ENCODE measurements at regions not wholly inside any gene's neighbourhood (a gene's known extent, or its start where the extent isn't known, plus 50 kb on each side); places are given as distances from the start of the nearest gene placed in this dataset.

DNA sequence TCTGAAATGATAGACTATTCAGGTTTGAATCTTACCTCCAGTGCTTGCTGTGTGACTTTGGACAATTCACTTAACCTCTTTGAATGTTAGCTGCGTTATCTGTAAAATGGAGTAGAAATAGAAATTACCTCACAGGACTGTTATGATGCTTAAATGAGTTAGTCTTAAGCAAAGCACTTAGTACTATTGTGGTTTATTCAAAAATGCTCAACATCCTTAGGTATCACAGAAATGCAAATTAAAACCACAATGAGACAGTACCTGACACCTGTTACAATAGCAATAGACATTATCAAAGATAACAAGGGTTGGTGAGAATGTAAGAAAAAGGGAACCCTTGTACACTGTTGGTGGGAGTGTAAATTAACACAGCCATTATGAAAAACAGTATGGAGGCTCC, 77.6 kb upstream of the FREM1 start:
- no peaks in the 10 kb centered on the region for H3K36me3 ChIP-seq (ENCODE audit: low read depth)
- no peak for DNase-seq (ENCODE audit: low spot score)
- H3K27me3 ChIP-seq (ENCODE audit: insufficient read depth, poor library complexity, severe bottlenecking): no peaks in the 10 kb centered on the region
- H3K27ac ChIP-seq (ENCODE audit: poor library complexity, severe bottlenecking): no peak overlapping the region
- TF ChIP-seq, protein P1, sequence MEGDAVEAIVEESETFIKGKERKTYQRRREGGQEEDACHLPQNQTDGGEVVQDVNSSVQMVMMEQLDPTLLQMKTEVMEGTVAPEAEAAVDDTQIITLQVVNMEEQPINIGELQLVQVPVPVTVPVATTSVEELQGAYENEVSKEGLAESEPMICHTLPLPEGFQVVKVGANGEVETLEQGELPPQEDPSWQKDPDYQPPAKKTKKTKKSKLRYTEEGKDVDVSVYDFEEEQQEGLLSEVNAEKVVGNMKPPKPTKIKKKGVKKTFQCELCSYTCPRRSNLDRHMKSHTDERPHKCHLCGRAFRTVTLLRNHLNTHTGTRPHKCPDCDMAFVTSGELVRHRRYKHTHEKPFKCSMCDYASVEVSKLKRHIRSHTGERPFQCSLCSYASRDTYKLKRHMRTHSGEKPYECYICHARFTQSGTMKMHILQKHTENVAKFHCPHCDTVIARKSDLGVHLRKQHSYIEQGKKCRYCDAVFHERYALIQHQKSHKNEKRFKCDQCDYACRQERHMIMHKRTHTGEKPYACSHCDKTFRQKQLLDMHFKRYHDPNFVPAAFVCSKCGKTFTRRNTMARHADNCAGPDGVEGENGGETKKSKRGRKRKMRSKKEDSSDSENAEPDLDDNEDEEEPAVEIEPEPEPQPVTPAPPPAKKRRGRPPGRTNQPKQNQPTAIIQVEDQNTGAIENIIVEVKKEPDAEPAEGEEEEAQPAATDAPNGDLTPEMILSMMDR (IDR thresholded peaks at IDR 0.05; ENCODE audit: poor library complexity, severe bottlenecking): no peak
- no peaks in the 10 kb centered on the region for H3K4me1 ChIP-seq (ENCODE audit: insufficient read depth, poor library complexity, severe bottlenecking)
- H3K4me3 ChIP-seq (ENCODE audit: severe bottlenecking): no peak overlapping the region
- H3K9me3 ChIP-seq (ENCODE audit: severe bottlenecking): no peaks in the 10 kb centered on the region
- ATAC-seq (ENCODE audit: low read depth): no peak

GRCh38 chr9:14985419-14985818, 75.2 kb upstream of the FREM1 start:
- Histone ChIP-seq H3K36me3 (ENCODE audit: low read depth) (no peaks in the 10 kb centered on the region), H3K27ac (ENCODE audit: poor library complexity, severe bottlenecking) (no peak overlapping the region), H3K4me3 (ENCODE audit: severe bottlenecking) (no peak overlapping the region), H3K4me1 (ENCODE audit: insufficient read depth, poor library complexity, severe bottlenecking) (no peaks in the 10 kb centered on the region), H3K27me3 (ENCODE audit: insufficient read depth, poor library complexity, severe bottlenecking) (no peaks in the 10 kb centered on the region), H3K9me3 (ENCODE audit: severe bottlenecking) (no peaks in the 10 kb centered on the region)
- no peak for DNase-seq (ENCODE audit: low spot score)
- TF ChIP-seq, protein P1 (IDR thresholded peaks at IDR 0.05; ENCODE audit: poor library complexity, severe bottlenecking): no peak
- no peak for ATAC-seq (ENCODE audit: low read depth)

DNA sequence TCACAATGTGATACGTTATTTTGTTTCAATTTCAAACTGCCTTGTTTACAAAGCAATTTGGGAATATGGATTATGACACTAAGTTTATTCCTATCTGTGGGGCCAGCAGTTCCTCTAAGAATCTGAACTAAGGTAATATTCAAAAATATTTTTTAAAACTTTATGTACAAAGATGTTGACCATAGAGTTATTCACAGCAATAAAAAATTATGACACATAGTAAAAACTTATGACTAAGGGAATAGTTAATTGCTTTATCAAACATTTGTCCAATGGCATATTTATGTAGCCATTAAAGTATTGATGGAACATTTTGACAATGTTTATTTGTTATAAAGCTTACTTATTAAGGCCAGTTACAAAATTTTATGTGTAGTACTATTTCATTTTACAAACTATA, 73.4 kb upstream of the FREM1 start:
- H3K27ac ChIP-seq (ENCODE audit: poor library complexity, severe bottlenecking): no peak overlapping the region
- DNase-seq (ENCODE audit: low spot score) (no peak), ATAC-seq (ENCODE audit: low read depth) (no peak)
- no peak overlapping the region for H3K4me3 ChIP-seq (ENCODE audit: severe bottlenecking)
- TF ChIP-seq, protein P1 (IDR thresholded peaks at IDR 0.05; ENCODE audit: poor library complexity, severe bottlenecking): no peak
- no peaks in the 10 kb centered on the region for H3K27me3 ChIP-seq (ENCODE audit: insufficient read depth, poor library complexity, severe bottlenecking)
- no peaks in the 10 kb centered on the region for H3K36me3 ChIP-seq (ENCODE audit: low read depth)
- H3K4me1 ChIP-seq (ENCODE audit: insufficient read depth, poor library complexity, severe bottlenecking): no peaks in the 10 kb centered on the region
- H3K9me3 ChIP-seq (ENCODE audit: severe bottlenecking): no peaks in the 10 kb centered on the region

GRCh38 chr9:14981291-14981950, 71.2 kb upstream of the FREM1 start:
- no peak for ATAC-seq (ENCODE audit: low read depth)
- Histone ChIP-seq H3K27me3 (ENCODE audit: insufficient read depth, poor library complexity, severe bottlenecking) (no peaks in the 10 kb centered on the region), H3K36me3 (ENCODE audit: low read depth) (no peaks in the 10 kb centered on the region), H3K4me3 (ENCODE audit: severe bottlenecking) (no peak overlapping the region), H3K9me3 (ENCODE audit: severe bottlenecking) (no peaks in the 10 kb centered on the region), H3K27ac (ENCODE audit: poor library complexity, severe bottlenecking) (no peak overlapping the region), H3K4me1 (ENCODE audit: insufficient read depth, poor library complexity, severe bottlenecking) (no peaks in the 10 kb centered on the region)
- TF ChIP-seq, protein P1 (IDR thresholded peaks at IDR 0.05; ENCODE audit: poor library complexity, severe bottlenecking): no peak
- DNase-seq (ENCODE audit: low spot score): no peak

Measured in RWPE2 (cell line).